NCI-H128 (cell line): ENCODE measurements at regions not wholly inside any gene's neighbourhood (a gene's known extent, or its start where the extent isn't known, plus 50 kb on each side); places are given as distances from the start of the nearest gene placed in this dataset.
"Not testable (repeated sequence)": the region's sequence is repeated elsewhere in the genome, so short reads cannot be mapped to it uniquely, and the experiment has no call there.

ENCODE experiments used
- DNase-seq: peaks from one replicate; lab custom pipeline; 2025; ENCODE audit not compliant: unreplicated experiment; lab: John Stamatoyannopoulos, UW

GRCh38 chr2:109690822-109691541 lies 76.8 kb downstream of the SOWAHC start:
- DNase-seq, result no peak

GRCh38 chr2:109692013-109692743 lies 78.0 kb downstream of the SOWAHC start:
- no peak for DNase-seq

GRCh38 chr2:109692831-109693230 lies 78.7 kb downstream of the SOWAHC start:
- not testable (repeated sequence) for DNase-seq

GRCh38 chr2:109693292-109693691 lies 79.1 kb downstream of the SOWAHC start:
- not testable (repeated sequence) for DNase-seq

- DNase-seq, result no peak
Measured at GRCh38 chr2:109694190-109694589, 80.0 kb downstream of the SOWAHC start.

GRCh38 chr2:109695290-109695689 lies 81.1 kb downstream of the SOWAHC start:
- DNase-seq, result no peak

- DNase-seq, result no peak
Measured at GRCh38 chr2:109699646-109700045, 85.5 kb downstream of the SOWAHC start.

GRCh38 chr2:109700680-109701274 lies 86.6 kb downstream of the SOWAHC start:
- no peak for DNase-seq

- DNase-seq, result no peak
Measured at GRCh38 chr2:109701362-109701761, 87.2 kb downstream of the SOWAHC start.

- DNase-seq, result no peak
Measured at GRCh38 chr2:109702250-109702985, 88.3 kb downstream of the SOWAHC start.

- no peak for DNase-seq
Measured at GRCh38 chr2:109703077-109703476, 88.9 kb downstream of the SOWAHC start.

- DNase-seq, result no peak
Measured at GRCh38 chr2:109703798-109704197, 89.6 kb downstream of the SOWAHC start.

- no peak for DNase-seq
Measured at GRCh38 chr2:109707281-109708147, 86.6 kb upstream of the RGPD5 start.

GRCh38 chr2:109710505-109711229 lies 83.4 kb upstream of the RGPD5 start:
- no peak for DNase-seq

GRCh38 chr2:109711230-109712122 lies 82.6 kb upstream of the RGPD5 start:
- no peak for DNase-seq

- DNase-seq, result no peak
Measured at GRCh38 chr2:109712123-109712449, 82.0 kb upstream of the RGPD5 start.

GRCh38 chr2:109712746-109713145 lies 81.4 kb upstream of the RGPD5 start:
- no peak for DNase-seq

GRCh38 chr2:109715313-109715805 lies 78.7 kb upstream of the RGPD5 start:
- no peak for DNase-seq

GRCh38 chr2:109716596-109716995 lies 77.5 kb upstream of the RGPD5 start:
- DNase-seq, result not testable (repeated sequence)
